SJCRH30 (cell line): ENCODE measurements at regions not wholly inside any gene's neighbourhood (a gene's known extent, or its start where the extent isn't known, plus 50 kb on each side); places are given as distances from the start of the nearest gene placed in this dataset.
"Not testable (repeated sequence)": the region's sequence is repeated elsewhere in the genome, so short reads cannot be mapped to it uniquely, and the experiment has no call there.

Experiments used
- DNase-seq, 2 experiments: peaks; one replicate each; pipeline ENCODE4 v3.0.0-alpha.2; 2015 to 2020
- H3K27ac ChIP-seq: fragments of 250-450 bp; sonication (Bioruptor Pico); 2 replicates; pipeline ENCODE4 v1.5.1; 2020; ENCODE audit warnings: mild to moderate bottlenecking, moderate library complexity
- H3K27me3 ChIP-seq: fragments of 250-450 bp; sonication (Bioruptor Pico); 2 replicates; pipeline ENCODE4 v1.5.1; 2020; ENCODE audit warnings: mild to moderate bottlenecking, moderate library complexity
- H3K36me3 ChIP-seq: fragments of 250-450 bp; sonication (Bioruptor Pico); 2 replicates; pipeline ENCODE4 v1.5.1; 2020; ENCODE audit warnings: mild to moderate bottlenecking, moderate library complexity
- H3K4me1 ChIP-seq: fragments of 250-450 bp; sonication (Bioruptor Pico); 2 replicates; pipeline ENCODE4 v1.5.1; 2020; ENCODE audit warnings: mild to moderate bottlenecking, moderate library complexity
- H3K4me3 ChIP-seq: fragments of 250-450 bp; sonication (Bioruptor Pico); 2 replicates; pipeline ENCODE4 v1.5.1; 2020; ENCODE audit warnings: mild to moderate bottlenecking, moderate library complexity
- H3K9me3 ChIP-seq: fragments of 250-450 bp; sonication (Bioruptor Pico); replicated peaks from 2 replicates; pipeline ENCODE4 v1.5.1; 2020; ENCODE audit warnings: mild to moderate bottlenecking, moderate library complexity

DNA sequence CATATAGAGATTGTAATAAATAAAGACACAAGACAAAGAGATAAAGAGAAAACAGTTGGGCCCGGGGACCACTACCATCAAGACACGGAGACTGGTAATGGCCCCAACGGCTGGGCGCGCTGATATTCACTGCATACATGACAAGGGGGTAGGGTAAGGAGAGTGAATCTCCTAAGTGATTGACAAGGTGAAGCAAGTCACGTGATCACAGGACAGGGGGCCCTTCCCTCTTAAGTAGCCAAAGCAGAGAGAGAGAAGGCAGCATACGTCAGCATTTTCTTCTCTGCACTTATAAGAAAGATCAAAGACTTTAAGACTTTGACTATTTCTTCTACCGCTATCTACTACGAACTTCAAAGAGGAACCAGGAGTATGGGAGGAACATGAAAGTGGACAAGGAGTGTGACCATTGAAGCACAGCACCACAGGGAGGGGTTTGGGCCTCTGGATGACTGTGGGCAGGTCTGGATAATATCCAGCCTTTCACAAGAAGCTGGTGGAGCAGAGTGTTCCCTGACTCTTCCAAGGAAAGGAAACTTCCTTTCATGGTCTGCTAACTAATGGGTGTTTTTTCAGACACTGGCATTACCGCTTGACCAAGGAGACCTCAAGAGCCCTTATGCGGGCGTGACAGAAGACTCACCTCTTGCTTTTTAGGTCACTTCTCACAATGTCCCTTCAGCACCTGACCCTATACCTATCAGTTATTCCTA lies 75.6 kb downstream of the MRPL39 start:
- H3K9me3 ChIP-seq, H3K4me1 ChIP-seq: not testable (repeated sequence)

DNA sequence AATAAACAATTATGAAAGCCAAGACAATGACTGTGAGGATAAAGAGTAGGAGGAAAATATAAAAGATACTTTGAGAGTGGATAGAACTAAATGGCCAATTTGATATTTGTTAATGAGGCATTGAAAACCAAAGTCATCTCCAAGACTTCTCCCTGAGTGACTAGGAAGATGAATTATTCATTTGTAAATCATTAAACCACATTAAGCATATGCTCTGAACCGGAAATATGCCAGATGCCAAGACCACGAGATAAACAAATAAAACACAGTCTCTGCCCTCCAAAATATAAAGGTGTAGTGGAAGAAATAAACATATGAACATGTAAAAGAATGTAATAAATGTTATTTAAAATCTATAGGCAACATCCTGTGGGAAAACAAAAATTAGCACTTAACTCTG lies 78.8 kb downstream of the MRPL39 start:
- Histone ChIP-seq H3K4me1 (no peaks in the 10 kb centered on the region), H3K27me3 (no peaks in the 10 kb centered on the region), H3K4me3 (no peak overlapping the region), H3K36me3 (no peaks in the 10 kb centered on the region), H3K27ac (no peak overlapping the region), H3K9me3 (no peaks in the 10 kb centered on the region)
- DNase-seq = no peak

More for the DNA sequence above, 75.6 kb downstream of the MRPL39 start:
- not testable (repeated sequence) for H3K27ac ChIP-seq, DNase-seq, H3K36me3 ChIP-seq, H3K27me3 ChIP-seq, H3K4me3 ChIP-seq

- Histone ChIP-seq H3K27ac (no peak overlapping the region), H3K4me3 (no peak overlapping the region), H3K27me3 (no peaks in the 10 kb centered on the region), H3K9me3 (peaks cover 5% of the 10 kb centered on the region; the same call in 1 of the 2 replicates), H3K4me1 (peaks cover 4% of the 10 kb centered on the region), H3K36me3 (no peaks in the 10 kb centered on the region)
- DNase-seq = no peak
Measured at GRCh38 chr21:25518491-25518911, 88.8 kb downstream of the MRPL39 start.

GRCh38 chr21:25515484-25516405 lies 91.5 kb downstream of the MRPL39 start:
- Histone ChIP-seq H3K4me1 (peaks cover 4% of the 10 kb centered on the region), H3K4me3 (no peak overlapping the region), H3K36me3 (no peaks in the 10 kb centered on the region), H3K27me3 (no peaks in the 10 kb centered on the region), H3K9me3 (0 out of 2 replicates have a peak, but pooled peaks cover 3% of the 10 kb centered on the region), H3K27ac (no peak overlapping the region)
- DNase-seq = peak; percentile 44 to 74

- peaks cover 4% of the 10 kb centered on the region for H3K4me1 ChIP-seq
- no peak for DNase-seq
- no peaks in the 10 kb centered on the region for H3K36me3 ChIP-seq
- no peak overlapping the region for H3K27ac ChIP-seq
- no peaks in the 10 kb centered on the region for H3K27me3 ChIP-seq
- 0 out of 2 replicates have a peak, but pooled peaks cover 3% of the 10 kb centered on the region for H3K9me3 ChIP-seq
- H3K4me3 ChIP-seq = no peak overlapping the region
Measured at GRCh38 chr21:25513810-25514209, 93.5 kb downstream of the MRPL39 start.

DNA sequence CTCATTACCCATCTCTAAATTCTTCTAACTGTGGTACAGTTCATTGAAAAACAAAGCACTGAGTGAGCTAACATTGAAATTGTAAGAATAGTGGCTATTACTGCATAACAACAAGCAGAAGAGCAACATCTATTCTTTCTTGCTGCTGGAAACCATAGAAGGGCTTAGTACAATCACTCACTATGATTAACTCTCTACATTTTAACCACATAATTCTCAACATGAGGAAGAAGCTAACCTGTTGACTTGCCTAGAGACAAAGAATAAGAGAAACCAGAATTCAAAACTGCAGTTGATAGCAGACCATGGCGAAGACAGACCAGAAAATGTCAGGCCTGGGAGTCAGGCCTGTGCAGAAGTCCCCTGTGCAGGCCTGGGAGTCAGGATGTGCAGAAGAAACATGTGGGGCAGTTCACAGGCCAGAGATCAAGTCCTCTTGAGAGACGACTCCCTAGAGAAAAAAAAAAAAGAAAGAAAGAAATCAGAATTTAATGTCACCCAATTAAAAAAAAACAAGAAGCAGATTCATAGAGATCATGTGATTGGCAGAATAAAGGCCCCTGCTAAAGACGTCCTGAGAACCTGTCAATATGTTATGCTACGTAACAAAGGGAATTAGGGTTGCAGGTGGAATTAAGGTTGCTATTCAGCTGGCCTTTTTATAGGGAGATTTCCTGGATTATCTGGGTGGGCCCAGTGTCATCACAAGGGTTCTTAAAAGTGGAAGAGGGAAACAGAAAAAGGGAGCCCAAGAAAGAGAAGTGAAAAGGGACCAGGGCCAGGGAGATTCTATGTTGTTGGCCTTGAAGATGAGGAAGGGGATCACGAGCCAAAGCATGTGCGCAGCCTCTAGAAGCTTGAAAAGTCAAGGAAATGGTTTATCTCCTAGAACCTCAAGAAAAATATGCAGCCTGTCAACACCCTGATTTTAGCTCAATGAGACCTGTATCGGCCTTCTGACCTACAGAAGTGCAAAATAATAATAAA lies 94.9 kb downstream of the MRPL39 start:
- DNase-seq = no peak
- H3K27ac ChIP-seq = no peak overlapping the region
- H3K36me3 ChIP-seq = no peaks in the 10 kb centered on the region
- 0 out of 2 replicates have a peak, but pooled peaks cover 3% of the 10 kb centered on the region for H3K9me3 ChIP-seq
- H3K4me1 ChIP-seq = peaks cover 4% of the 10 kb centered on the region
- H3K4me3 ChIP-seq = no peak overlapping the region
- no peaks in the 10 kb centered on the region for H3K27me3 ChIP-seq

- no peak overlapping the region for H3K4me3 ChIP-seq
- H3K27me3 ChIP-seq = no peaks in the 10 kb centered on the region
- DNase-seq = no peak
- H3K4me1 ChIP-seq = 0 out of 2 replicates have a peak, but pooled peaks cover 3% of the 10 kb centered on the region
- H3K36me3 ChIP-seq = no peaks in the 10 kb centered on the region
- H3K9me3 ChIP-seq = 0 out of 2 replicates have a peak, but pooled peaks cover 3% of the 10 kb centered on the region
- no peak overlapping the region for H3K27ac ChIP-seq
Measured at GRCh38 chr21:25509862-25510261, 97.4 kb downstream of the MRPL39 start.

DNA sequence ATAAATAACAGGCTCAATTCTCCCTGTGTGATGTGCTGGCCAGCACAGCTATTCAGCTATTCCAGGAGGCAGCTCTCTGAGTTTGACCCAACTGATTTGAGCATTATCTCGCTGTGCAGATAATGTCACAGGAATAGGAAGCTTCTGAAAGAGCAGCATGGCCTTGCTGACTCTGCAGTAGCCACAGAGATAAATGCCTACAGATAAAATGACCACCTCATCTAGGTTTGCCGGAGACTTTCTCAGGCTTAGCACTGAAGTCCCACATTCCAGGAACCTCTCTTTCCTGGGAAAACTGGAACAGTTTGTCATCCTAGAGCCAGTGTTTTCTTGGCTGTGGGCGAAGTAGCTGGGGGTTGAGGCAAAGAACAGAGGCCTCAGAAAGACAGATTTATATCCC lies 98.9 kb downstream of the MRPL39 start:
- Histone ChIP-seq H3K27ac (no peak overlapping the region), H3K27me3 (no peaks in the 10 kb centered on the region), H3K4me3 (no peak overlapping the region), H3K9me3 (0 out of 2 replicates have a peak, but pooled peaks cover 3% of the 10 kb centered on the region), H3K36me3 (no peaks in the 10 kb centered on the region), H3K4me1 (0 out of 2 replicates have a peak, but pooled peaks cover 3% of the 10 kb centered on the region)
- no peak for DNase-seq

DNA sequence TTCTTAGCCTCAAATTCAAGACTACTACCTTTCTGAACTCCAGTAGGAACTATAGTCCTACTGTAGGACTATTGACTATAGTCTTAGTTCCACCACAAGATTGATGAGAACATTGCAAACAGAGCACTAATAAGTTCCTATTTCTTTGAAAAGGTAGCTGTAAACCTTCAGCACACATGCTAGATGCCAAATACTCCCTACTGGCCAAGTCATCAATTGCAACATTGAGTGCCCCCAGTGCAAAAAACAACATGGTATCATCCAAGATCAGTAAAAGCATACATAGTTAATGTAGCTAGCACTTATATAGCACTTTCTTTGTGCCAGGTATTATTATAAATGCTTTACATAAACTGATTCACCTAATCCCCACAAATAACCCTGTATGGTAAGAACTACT lies 99.8 kb downstream of the MRPL39 start:
- no peak for DNase-seq
- 0 out of 2 replicates have a peak, but pooled peaks cover 3% of the 10 kb centered on the region for H3K4me1 ChIP-seq
- H3K27me3 ChIP-seq = no peaks in the 10 kb centered on the region
- no peaks in the 10 kb centered on the region for H3K36me3 ChIP-seq
- no peak overlapping the region for H3K4me3 ChIP-seq
- no peak overlapping the region for H3K27ac ChIP-seq
- 0 out of 2 replicates have a peak, but pooled peaks cover 3% of the 10 kb centered on the region for H3K9me3 ChIP-seq

DNA sequence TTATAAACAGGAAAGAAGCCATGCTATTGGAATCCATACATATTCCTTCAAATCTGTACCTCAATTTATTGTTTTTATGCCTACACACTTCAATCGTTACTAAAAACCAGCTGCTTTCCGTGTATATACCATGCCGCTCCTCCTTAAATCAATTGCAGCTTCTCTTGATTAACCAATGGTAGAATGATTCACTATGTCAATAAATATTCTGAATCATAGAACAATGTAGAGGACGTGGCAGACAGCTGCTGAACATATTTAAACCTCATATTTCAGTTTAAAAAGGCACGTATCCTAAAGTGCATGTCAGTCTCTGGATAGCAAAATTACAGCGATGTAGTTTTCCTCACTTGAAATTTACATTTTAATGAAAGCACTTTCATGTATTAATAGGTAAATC lies 100.4 kb downstream of the MRPL39 start:
- 0 out of 2 replicates have a peak, but pooled peaks cover 3% of the 10 kb centered on the region for H3K9me3 ChIP-seq
- H3K27me3 ChIP-seq = no peaks in the 10 kb centered on the region
- no peaks in the 10 kb centered on the region for H3K36me3 ChIP-seq
- 0 out of 2 replicates have a peak, but pooled peaks cover 3% of the 10 kb centered on the region for H3K4me1 ChIP-seq
- DNase-seq = no peak
- H3K4me3 ChIP-seq = no peak overlapping the region
- no peak overlapping the region for H3K27ac ChIP-seq

- H3K9me3 ChIP-seq = 0 out of 2 replicates have a peak, but pooled peaks cover 3% of the 10 kb centered on the region
- H3K4me3 ChIP-seq = no peak overlapping the region
- H3K27ac ChIP-seq = no peak overlapping the region
- DNase-seq = no peak
- H3K36me3 ChIP-seq = no peaks in the 10 kb centered on the region
- no peaks in the 10 kb centered on the region for H3K27me3 ChIP-seq
- 0 out of 2 replicates have a peak, but pooled peaks cover 3% of the 10 kb centered on the region for H3K4me1 ChIP-seq
Measured at GRCh38 chr21:25506261-25506660, 101.0 kb downstream of the MRPL39 start.

- no peak overlapping the region for H3K4me3 ChIP-seq
- no peaks in the 10 kb centered on the region for H3K36me3 ChIP-seq
- no peak overlapping the region for H3K27ac ChIP-seq
- no peaks in the 10 kb centered on the region for H3K9me3 ChIP-seq
- 0 out of 2 replicates have a peak, but pooled peaks cover 3% of the 10 kb centered on the region for H3K4me1 ChIP-seq
- no peaks in the 10 kb centered on the region for H3K27me3 ChIP-seq
- DNase-seq = no peak
Measured at GRCh38 chr21:25503981-25504380, 103.3 kb downstream of the MRPL39 start.

DNA sequence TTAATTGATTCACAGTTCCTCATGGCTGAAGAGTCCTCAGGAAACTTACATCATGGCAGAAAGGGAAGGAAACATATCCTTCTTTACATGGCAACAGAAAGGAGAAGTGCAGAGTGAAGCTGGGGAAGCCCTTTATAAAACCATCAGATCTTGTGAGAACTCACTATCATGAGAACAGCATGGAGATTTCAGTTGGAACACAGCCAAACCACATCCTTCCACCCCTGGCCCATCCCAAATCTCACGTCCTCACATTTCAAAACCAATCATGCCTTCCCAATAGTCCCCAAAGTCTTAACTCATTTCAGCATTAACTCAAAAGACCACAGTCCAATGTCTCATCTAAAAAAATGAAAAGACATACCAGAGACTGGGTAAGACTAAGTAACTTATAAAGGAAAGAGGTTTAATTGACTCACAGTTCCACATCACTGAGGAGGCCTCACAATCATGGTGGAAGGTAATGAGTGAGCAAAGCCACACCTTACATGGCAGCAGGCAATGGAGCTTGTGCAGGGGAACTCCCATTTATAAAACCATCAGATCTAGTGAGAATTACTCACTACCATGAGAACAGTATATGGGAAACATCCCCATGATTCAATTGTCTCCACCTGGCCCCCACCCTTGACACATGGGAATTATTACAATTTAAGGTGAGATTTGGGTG lies 105.2 kb downstream of the MRPL39 start:
- Histone ChIP-seq H3K9me3 (no peaks in the 10 kb centered on the region), H3K36me3 (no peaks in the 10 kb centered on the region), H3K4me3 (no peak overlapping the region), H3K27ac (no peak overlapping the region), H3K27me3 (no peaks in the 10 kb centered on the region), H3K4me1 (0 out of 2 replicates have a peak, but pooled peaks cover under 1% of the 10 kb centered on the region)
- DNase-seq = peak in 1 of 2 experiments; percentile 29
